ENCODE measurements at regions not wholly inside any gene's neighbourhood (a gene's known extent, or its start where the extent isn't known, plus 50 kb on each side); places are given as distances from the start of the nearest gene placed in this dataset.

GRCh38 chr6:19443411-19443810, 393.8 kb upstream of the ID4 start:
- H3K9me3 ChIP-seq (replicated peaks; ENCODE audit: control insufficient read depth, insufficient read depth, low read length): no peaks in the 10 kb centered on the region
- no peaks in the 10 kb centered on the region for H4K20me1 ChIP-seq (ENCODE audit: control insufficient read depth, insufficient read depth)
- ATAC-seq: no peak
- no TSS peak for BruUV-seq (replicated peaks)
- no peak overlapping the region for H3K4me3 ChIP-seq
- intact Hi-C loops (cut with micrococcal nuclease; ENCODE audit: unreplicated experiment): no loop called here
- ChIA-PET SMC1A (ENCODE audit: uncharacterized antibody, unreplicated experiment) (no interaction called here), CTCF (no interaction called here), POLR2A (interaction anchor here (0.5 kb wide), 1 partner anchor 50 kb away, joined by 4 read pairs; no protein-coding TSS in a partner anchor), RAD21 (ENCODE audit: unreplicated experiment) (no interaction called here)
- DNase-seq (ENCODE audit: low read depth, low spot score): no peak
- TF ChIP-seq, protein P1, sequence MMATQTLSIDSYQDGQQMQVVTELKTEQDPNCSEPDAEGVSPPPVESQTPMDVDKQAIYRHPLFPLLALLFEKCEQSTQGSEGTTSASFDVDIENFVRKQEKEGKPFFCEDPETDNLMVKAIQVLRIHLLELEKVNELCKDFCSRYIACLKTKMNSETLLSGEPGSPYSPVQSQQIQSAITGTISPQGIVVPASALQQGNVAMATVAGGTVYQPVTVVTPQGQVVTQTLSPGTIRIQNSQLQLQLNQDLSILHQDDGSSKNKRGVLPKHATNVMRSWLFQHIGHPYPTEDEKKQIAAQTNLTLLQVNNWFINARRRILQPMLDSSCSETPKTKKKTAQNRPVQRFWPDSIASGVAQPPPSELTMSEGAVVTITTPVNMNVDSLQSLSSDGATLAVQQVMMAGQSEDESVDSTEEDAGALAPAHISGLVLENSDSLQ (IDR thresholded peaks at IDR 0.05): no peak
- TF ChIP-seq, protein P2, sequence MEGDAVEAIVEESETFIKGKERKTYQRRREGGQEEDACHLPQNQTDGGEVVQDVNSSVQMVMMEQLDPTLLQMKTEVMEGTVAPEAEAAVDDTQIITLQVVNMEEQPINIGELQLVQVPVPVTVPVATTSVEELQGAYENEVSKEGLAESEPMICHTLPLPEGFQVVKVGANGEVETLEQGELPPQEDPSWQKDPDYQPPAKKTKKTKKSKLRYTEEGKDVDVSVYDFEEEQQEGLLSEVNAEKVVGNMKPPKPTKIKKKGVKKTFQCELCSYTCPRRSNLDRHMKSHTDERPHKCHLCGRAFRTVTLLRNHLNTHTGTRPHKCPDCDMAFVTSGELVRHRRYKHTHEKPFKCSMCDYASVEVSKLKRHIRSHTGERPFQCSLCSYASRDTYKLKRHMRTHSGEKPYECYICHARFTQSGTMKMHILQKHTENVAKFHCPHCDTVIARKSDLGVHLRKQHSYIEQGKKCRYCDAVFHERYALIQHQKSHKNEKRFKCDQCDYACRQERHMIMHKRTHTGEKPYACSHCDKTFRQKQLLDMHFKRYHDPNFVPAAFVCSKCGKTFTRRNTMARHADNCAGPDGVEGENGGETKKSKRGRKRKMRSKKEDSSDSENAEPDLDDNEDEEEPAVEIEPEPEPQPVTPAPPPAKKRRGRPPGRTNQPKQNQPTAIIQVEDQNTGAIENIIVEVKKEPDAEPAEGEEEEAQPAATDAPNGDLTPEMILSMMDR (IDR thresholded peaks at IDR 0.05 in 2 of 3, conservative IDR thresholded peaks at IDR 0.05 in 1 of 3; ENCODE audit: control insufficient read depth in 2 of 3, extremely low read depth in 1 of 3, insufficient read depth in 1 of 3, low read depth in 3 of 3, low read length in 3 of 3): no peak
- no peak for TF ChIP-seq NR2C2 (IDR thresholded peaks at IDR 0.05; ENCODE audit: borderline replicate concordance, control insufficient read depth, insufficient read length, low read depth)
- H3K27me3 ChIP-seq (replicated peaks in 1 of 2; ENCODE audit: control insufficient read depth in 2 of 2, insufficient read depth in 2 of 2, low read length in 1 of 2): no peaks in the 10 kb centered on the region
- WGBS (ENCODE audit: insufficient coverage, insufficient replicate concordance, low lambda C conversion rate, missing lambda C conversion rate): 0% methylated on average over 3 of the region's 3 CpGs
- H3K27ac ChIP-seq (ENCODE audit: control insufficient read depth, insufficient read depth): no peak overlapping the region
- in situ Hi-C loops (cut with MboI): no loop called here
- H2AFZ ChIP-seq (ENCODE audit: control insufficient read depth, low read depth, low read length): no peak overlapping the region
- no peak overlapping the region for H3K4me2 ChIP-seq (ENCODE audit: control insufficient read depth, insufficient read depth)
- H3K4me1 ChIP-seq (ENCODE audit: control insufficient read depth, insufficient read depth, low read length): no peaks in the 10 kb centered on the region
- no peaks in the 10 kb centered on the region for H3K36me3 ChIP-seq (ENCODE audit: control insufficient read depth in 2 of 2, insufficient read depth in 2 of 2, low read length in 1 of 2)
- no peaks in the 10 kb centered on the region for H3K79me2 ChIP-seq (ENCODE audit: control insufficient read depth, insufficient read depth, low read length)
- H3K9ac ChIP-seq (ENCODE audit: control insufficient read depth, insufficient read depth, low read length): no peak overlapping the region
- FAIRE-seq: no peak

DNA sequence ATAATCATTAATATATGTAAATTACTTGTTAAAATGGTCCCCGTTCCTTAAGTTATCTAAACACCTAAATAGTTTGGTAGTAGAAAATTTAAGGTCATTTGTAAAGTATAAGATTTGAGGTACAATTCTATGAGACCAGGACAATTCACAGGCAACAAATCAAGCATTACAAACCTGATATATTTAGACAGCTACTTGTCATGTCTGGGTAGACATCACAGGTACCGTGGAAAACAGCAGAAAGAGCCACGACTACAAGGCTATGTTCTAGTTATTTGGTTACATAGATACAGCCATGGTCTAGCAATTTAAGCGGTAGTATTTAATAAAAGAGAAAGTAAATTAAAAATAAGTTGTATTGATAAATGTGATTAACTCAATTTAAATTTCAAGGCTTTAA, 393.1 kb upstream of the ID4 start:
- Histone ChIP-seq H3K27me3 (replicated peaks in 1 of 2; ENCODE audit: control insufficient read depth in 2 of 2, insufficient read depth in 2 of 2, low read length in 1 of 2) (no peaks in the 10 kb centered on the region), H2AFZ (ENCODE audit: control insufficient read depth, low read depth, low read length) (no peak overlapping the region), H3K4me2 (ENCODE audit: control insufficient read depth, insufficient read depth) (no peak overlapping the region), H3K79me2 (ENCODE audit: control insufficient read depth, insufficient read depth, low read length) (no peaks in the 10 kb centered on the region), H4K20me1 (ENCODE audit: control insufficient read depth, insufficient read depth) (no peaks in the 10 kb centered on the region), H3K9me3 (replicated peaks; ENCODE audit: control insufficient read depth, insufficient read depth, low read length) (no peaks in the 10 kb centered on the region), H3K4me1 (ENCODE audit: control insufficient read depth, insufficient read depth, low read length) (no peaks in the 10 kb centered on the region), H3K4me3 (no peak overlapping the region), H3K9ac (ENCODE audit: control insufficient read depth, insufficient read depth, low read length) (no peak overlapping the region), H3K27ac (ENCODE audit: control insufficient read depth, insufficient read depth) (no peak overlapping the region), H3K36me3 (ENCODE audit: control insufficient read depth in 2 of 2, insufficient read depth in 2 of 2, low read length in 1 of 2) (no peaks in the 10 kb centered on the region)
- intact Hi-C loops (cut with micrococcal nuclease; ENCODE audit: unreplicated experiment): no loop called here
- in situ Hi-C loops (cut with MboI): no loop called here
- SMC1A ChIA-PET (ENCODE audit: uncharacterized antibody, unreplicated experiment): no interaction called here
- CTCF ChIA-PET: no interaction called here
- WGBS (ENCODE audit: insufficient coverage, insufficient replicate concordance, low lambda C conversion rate, missing lambda C conversion rate): 26% methylated on average over 4 of the region's 4 CpGs
- POLR2A ChIA-PET: no interaction called here
- no peak for ATAC-seq
- BruUV-seq (replicated peaks): no TSS peak
- no peak for FAIRE-seq
- RAD21 ChIA-PET (ENCODE audit: unreplicated experiment): no interaction called here
- no peak for DNase-seq (ENCODE audit: low read depth, low spot score)
- TF ChIP-seq, protein P3, sequence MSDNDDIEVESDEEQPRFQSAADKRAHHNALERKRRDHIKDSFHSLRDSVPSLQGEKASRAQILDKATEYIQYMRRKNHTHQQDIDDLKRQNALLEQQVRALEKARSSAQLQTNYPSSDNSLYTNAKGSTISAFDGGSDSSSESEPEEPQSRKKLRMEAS (IDR thresholded peaks at IDR 0.05; ENCODE audit: low read depth, low read length): no peak
- TF ChIP-seq ETV6 (conservative IDR thresholded peaks at IDR 0.05 in 1 of 2, IDR thresholded peaks at IDR 0.05 in 1 of 2; ENCODE audit: borderline replicate concordance in 1 of 2, low read depth in 1 of 2) (no peak), POLR2AphosphoS2 (IDR thresholded peaks at IDR 0.05; ENCODE audit: low read depth, low read length) (no peak), MEF2A (IDR thresholded peaks at IDR 0.05; ENCODE audit: insufficient read depth, low read depth, low read length) (no peak), WRNIP1 (IDR thresholded peaks at IDR 0.05; ENCODE audit: borderline replicate concordance, low read depth, low read length) (no peak), SUZ12 (IDR thresholded peaks at IDR 0.05; ENCODE audit: unreplicated experiment) (no peak), ZNF274 (IDR thresholded peaks at IDR 0.05; ENCODE audit: insufficient read depth, insufficient read length) (no peak), CBX5 (IDR thresholded peaks at IDR 0.05; ENCODE audit: low read depth) (no peak), KAT2A (conservative IDR thresholded peaks at IDR 0.05; ENCODE audit: control insufficient read depth, low read depth, low read length) (no peak), NBN (IDR thresholded peaks at IDR 0.05) (no peak)
- TF ChIP-seq, protein P4, sequence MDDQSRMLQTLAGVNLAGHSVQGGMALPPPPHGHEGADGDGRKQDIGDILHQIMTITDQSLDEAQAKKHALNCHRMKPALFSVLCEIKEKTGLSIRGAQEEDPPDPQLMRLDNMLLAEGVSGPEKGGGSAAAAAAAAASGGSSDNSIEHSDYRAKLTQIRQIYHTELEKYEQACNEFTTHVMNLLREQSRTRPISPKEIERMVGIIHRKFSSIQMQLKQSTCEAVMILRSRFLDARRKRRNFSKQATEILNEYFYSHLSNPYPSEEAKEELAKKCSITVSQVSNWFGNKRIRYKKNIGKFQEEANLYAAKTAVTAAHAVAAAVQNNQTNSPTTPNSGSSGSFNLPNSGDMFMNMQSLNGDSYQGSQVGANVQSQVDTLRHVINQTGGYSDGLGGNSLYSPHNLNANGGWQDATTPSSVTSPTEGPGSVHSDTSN (IDR thresholded peaks at IDR 0.05; ENCODE audit: insufficient replicate concordance, low read depth, low read length): no peak

Measured in GM12878 (cell line).